ENCODE measurements at regions not wholly inside any gene's neighbourhood (a gene's known extent, or its start where the extent isn't known, plus 50 kb on each side); places are given as distances from the start of the nearest gene placed in this dataset.

GRCh38 chr6:71179249-71179885, 109.2 kb upstream of the OGFRL1 start:
- Histone ChIP-seq H3K4me3 (ENCODE audit: insufficient read depth, low read length, poor library complexity, severe bottlenecking) (no peak overlapping the region), H3K9me2 (replicated peaks; ENCODE audit: insufficient read depth, low read length) (no peaks in the 10 kb centered on the region), H4K20me1 (ENCODE audit: low read depth, low read length) (no peaks in the 10 kb centered on the region), H3K9ac (ENCODE audit: low read length) (no peak overlapping the region), H3K36me3 (ENCODE audit: low read length) (no peaks in the 10 kb centered on the region), H3K4me2 (ENCODE audit: low read depth, low read length, poor library complexity, severe bottlenecking) (no peak overlapping the region), H3K79me2 (ENCODE audit: insufficient read depth, low read length) (no peaks in the 10 kb centered on the region), H3K9me3 (ENCODE audit: insufficient read depth, low read length) (no peaks in the 10 kb centered on the region), H3F3A (ENCODE audit: insufficient read depth) (no peaks in the 10 kb centered on the region), H2AFZ (ENCODE audit: low read depth, low read length, severe bottlenecking) (no peak overlapping the region), H3K27ac (ENCODE audit: low read depth, low read length) (no peak overlapping the region), H3K27me3 (ENCODE audit: low read length) (no peaks in the 10 kb centered on the region)
- TF ChIP-seq CTCF (IDR thresholded peaks at IDR 0.05; ENCODE audit: insufficient read depth, low read length, poor library complexity, severe bottlenecking) (no peak), EZH2phosphoT487 (conservative IDR thresholded peaks at IDR 0.05; ENCODE audit: low read length) (no peak)

- Histone ChIP-seq H3K4me3 (ENCODE audit: insufficient read depth, low read length, poor library complexity, severe bottlenecking) (no peak overlapping the region), H2AFZ (ENCODE audit: low read depth, low read length, severe bottlenecking) (no peak overlapping the region)
Measured at GRCh38 chr6:71181565-71181964, 107.0 kb upstream of the OGFRL1 start.

GRCh38 chr6:71187141-71187540, 101.5 kb upstream of the OGFRL1 start:
- no peak overlapping the region for H3K27ac ChIP-seq (ENCODE audit: low read depth, low read length)
- no peak overlapping the region for H3K4me3 ChIP-seq (ENCODE audit: insufficient read depth, low read length, poor library complexity, severe bottlenecking)
- H2AFZ ChIP-seq (ENCODE audit: low read depth, low read length, severe bottlenecking) = no peak overlapping the region
- H3K36me3 ChIP-seq (ENCODE audit: low read length) = no peaks in the 10 kb centered on the region
- no peaks in the 10 kb centered on the region for H3K79me2 ChIP-seq (ENCODE audit: insufficient read depth, low read length)
- H3K9me2 ChIP-seq (replicated peaks; ENCODE audit: insufficient read depth, low read length) = no peaks in the 10 kb centered on the region
- no peak overlapping the region for H3K4me2 ChIP-seq (ENCODE audit: low read depth, low read length, poor library complexity, severe bottlenecking)
- no peaks in the 10 kb centered on the region for H3F3A ChIP-seq (ENCODE audit: insufficient read depth)
- no peaks in the 10 kb centered on the region for H3K27me3 ChIP-seq (ENCODE audit: low read length)
- no peak overlapping the region for H3K9ac ChIP-seq (ENCODE audit: low read length)
- TF ChIP-seq EZH2phosphoT487 (conservative IDR thresholded peaks at IDR 0.05; ENCODE audit: low read length) (no peak), CTCF (IDR thresholded peaks at IDR 0.05; ENCODE audit: insufficient read depth, low read length, poor library complexity, severe bottlenecking) (no peak)
- no peaks in the 10 kb centered on the region for H4K20me1 ChIP-seq (ENCODE audit: low read depth, low read length)
- no peaks in the 10 kb centered on the region for H3K9me3 ChIP-seq (ENCODE audit: insufficient read depth, low read length)

More at GRCh38 chr6:71181565-71181964, 107.0 kb upstream of the OGFRL1 start:
- Histone ChIP-seq H3K27ac (ENCODE audit: low read depth, low read length) (no peak overlapping the region), H3K9me3 (ENCODE audit: insufficient read depth, low read length) (no peaks in the 10 kb centered on the region), H3K36me3 (ENCODE audit: low read length) (no peaks in the 10 kb centered on the region), H3K79me2 (ENCODE audit: insufficient read depth, low read length) (no peaks in the 10 kb centered on the region), H3K9ac (ENCODE audit: low read length) (no peak overlapping the region), H3K27me3 (ENCODE audit: low read length) (no peaks in the 10 kb centered on the region), H3K4me2 (ENCODE audit: low read depth, low read length, poor library complexity, severe bottlenecking) (no peak overlapping the region), H3F3A (ENCODE audit: insufficient read depth) (no peaks in the 10 kb centered on the region), H3K9me2 (replicated peaks; ENCODE audit: insufficient read depth, low read length) (no peaks in the 10 kb centered on the region), H4K20me1 (ENCODE audit: low read depth, low read length) (no peaks in the 10 kb centered on the region)
- TF ChIP-seq EZH2phosphoT487 (conservative IDR thresholded peaks at IDR 0.05; ENCODE audit: low read length) (no peak), CTCF (IDR thresholded peaks at IDR 0.05; ENCODE audit: insufficient read depth, low read length, poor library complexity, severe bottlenecking) (no peak)

Data from SU-DHL-6 (cell line).